ENCODE measurements at regions not wholly inside any gene's neighbourhood (a gene's known extent, or its start where the extent isn't known, plus 50 kb on each side); places are given as distances from the start of the nearest gene placed in this dataset.

GRCh38 chr18:1353025-1353424 lies 448.4 kb downstream of the ADCYAP1 start:
- H3K27ac Mint-ChIP-seq = no peak overlapping the region
- DNase-seq (ENCODE audit: low spot score, unreplicated experiment) = no peak
- no peaks in the 10 kb centered on the region for H3K4me1 Mint-ChIP-seq (ENCODE audit: low read depth)
- H3K27me3 Mint-ChIP-seq = no peaks in the 10 kb centered on the region
- no peak for TF ChIP-seq CTCF (IDR thresholded peaks at IDR 0.05; ENCODE audit: unreplicated experiment)
- H3K9me3 Mint-ChIP-seq (ENCODE audit: low read depth) = peaks cover 3% of the 10 kb centered on the region
- H3K4me3 Mint-ChIP-seq (ENCODE audit: low read depth) = no peak overlapping the region
- H3K36me3 Mint-ChIP-seq (ENCODE audit: insufficient read depth) = no peaks in the 10 kb centered on the region

DNA sequence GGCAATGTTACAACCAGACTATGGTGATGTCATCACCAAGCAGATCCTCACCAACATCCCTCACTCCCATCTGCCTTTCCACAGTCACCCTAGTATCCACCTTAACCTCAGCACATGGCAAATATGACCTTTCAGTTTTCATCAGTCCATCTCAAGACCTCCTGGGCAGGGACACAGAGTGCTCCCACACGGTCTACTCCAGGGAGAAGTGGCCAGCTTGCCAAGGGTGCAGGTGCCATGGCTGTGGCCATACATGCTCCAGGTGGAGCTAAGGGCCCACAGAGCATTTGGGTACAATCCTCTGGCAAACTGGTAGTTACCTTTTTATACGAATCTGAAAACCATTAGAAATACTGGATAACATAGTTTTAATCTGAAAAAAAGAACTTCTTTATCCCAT lies 453.1 kb downstream of the ADCYAP1 start:
- H3K36me3 Mint-ChIP-seq (ENCODE audit: insufficient read depth) = no peaks in the 10 kb centered on the region
- H3K27ac Mint-ChIP-seq = no peak overlapping the region
- DNase-seq (ENCODE audit: low spot score, unreplicated experiment) = no peak
- TF ChIP-seq CTCF (IDR thresholded peaks at IDR 0.05; ENCODE audit: unreplicated experiment) = no peak
- no peaks in the 10 kb centered on the region for H3K27me3 Mint-ChIP-seq
- no peaks in the 10 kb centered on the region for H3K4me1 Mint-ChIP-seq (ENCODE audit: low read depth)
- H3K4me3 Mint-ChIP-seq (ENCODE audit: low read depth) = no peak overlapping the region
- H3K9me3 Mint-ChIP-seq (ENCODE audit: low read depth) = peaks cover 3% of the 10 kb centered on the region

DNA sequence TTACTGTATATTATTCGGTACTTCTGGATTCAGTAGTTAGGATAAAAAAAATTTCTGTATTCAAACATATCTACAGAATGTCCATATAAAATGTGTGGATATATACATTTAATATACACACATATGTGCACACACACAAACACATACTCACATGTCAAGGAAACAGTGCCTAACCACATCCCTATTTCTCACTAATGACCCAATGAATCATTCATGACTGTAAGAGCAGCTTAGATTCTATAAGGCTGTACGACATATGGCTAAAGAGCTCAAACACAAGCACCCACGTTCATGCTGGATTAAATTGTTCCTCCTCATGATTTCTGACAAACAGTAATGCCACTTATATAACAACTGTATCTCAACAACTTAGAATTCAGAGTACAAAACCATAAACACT lies 457.3 kb downstream of the ADCYAP1 start:
- no peaks in the 10 kb centered on the region for H3K27me3 Mint-ChIP-seq
- no peak for TF ChIP-seq CTCF (IDR thresholded peaks at IDR 0.05; ENCODE audit: unreplicated experiment)
- no peak for DNase-seq (ENCODE audit: low spot score, unreplicated experiment)

GRCh38 chr18:1370552-1370951 lies 465.9 kb downstream of the ADCYAP1 start:
- Mint-ChIP-seq H3K4me3 (ENCODE audit: low read depth) (no peak overlapping the region), H3K4me1 (ENCODE audit: low read depth) (peaks cover 8% of the 10 kb centered on the region), H3K27me3 (no peaks in the 10 kb centered on the region), H3K9me3 (ENCODE audit: low read depth) (no peaks in the 10 kb centered on the region), H3K27ac (no peak overlapping the region), H3K36me3 (ENCODE audit: insufficient read depth) (no peaks in the 10 kb centered on the region)
- TF ChIP-seq CTCF (IDR thresholded peaks at IDR 0.05; ENCODE audit: unreplicated experiment) = no peak
- no peak for DNase-seq (ENCODE audit: low spot score, unreplicated experiment)

More for the DNA sequence above, 457.3 kb downstream of the ADCYAP1 start:
- Mint-ChIP-seq H3K9me3 (ENCODE audit: low read depth) (no peaks in the 10 kb centered on the region), H3K27ac (no peak overlapping the region), H3K4me3 (ENCODE audit: low read depth) (no peak overlapping the region), H3K4me1 (ENCODE audit: low read depth) (peaks cover 1% of the 10 kb centered on the region), H3K36me3 (ENCODE audit: insufficient read depth) (no peaks in the 10 kb centered on the region)

GRCh38 chr18:1371724-1372123 lies 467.1 kb downstream of the ADCYAP1 start:
- Mint-ChIP-seq H3K4me3 (ENCODE audit: low read depth) (no peak overlapping the region), H3K9me3 (ENCODE audit: low read depth) (no peaks in the 10 kb centered on the region), H3K4me1 (ENCODE audit: low read depth) (peaks cover 13% of the 10 kb centered on the region), H3K27ac (no peak overlapping the region), H3K27me3 (no peaks in the 10 kb centered on the region), H3K36me3 (ENCODE audit: insufficient read depth) (no peaks in the 10 kb centered on the region)
- TF ChIP-seq CTCF (IDR thresholded peaks at IDR 0.05; ENCODE audit: unreplicated experiment) = no peak
- no peak for DNase-seq (ENCODE audit: low spot score, unreplicated experiment)
